Right ventricle myocardium inferior (tissue), 1 donor: ENCODE measurements at regions not wholly inside any gene's neighbourhood (a gene's known extent, or its start where the extent isn't known, plus 50 kb on each side); places are given as distances from the start of the nearest gene placed in this dataset.
"Not testable (repeated sequence)": the region's sequence is repeated elsewhere in the genome, so short reads cannot be mapped to it uniquely, and the experiment has no call there.

Source experiments
- ATAC-seq: fragments of 200-7000 bp; cut with Tn5 transposase; one replicate; pipeline ENCODE4 v1.9.1; 2020; ENCODE audit warnings: mild to moderate bottlenecking, moderate library complexity
- DNase-seq: peaks from one replicate; pipeline ENCODE4 v3.0.0; 2021; ENCODE audit errors: missing footprints
- intact Hi-C: fragments of 100-400 bp; cut with DNase I; formaldehyde crosslinking; loops from one replicate; pipeline ENCODE4 v1.11.0; 2022
- donor health status: DM: no; HTN: yes; CAD: no; lungs with severe emphysema.

GRCh38 chr15:78708713-78709260 is 67.8 kb upstream of the CHRNB4 start:
- no peak for ATAC-seq
- intact Hi-C loops, result loop anchor here (1.0 kb wide), 2 partner anchors 70 to 90 kb away; no protein-coding TSS in a partner anchor
- DNase-seq, result no peak

- DNase-seq, intact Hi-C loops: not testable (repeated sequence)
Observed at GRCh38 chr15:78706481-78707235, 65.6 kb upstream of the CHRNB4 start.

GRCh38 chr15:78703334-78704056 is 62.5 kb upstream of the CHRNB4 start:
- intact Hi-C loops, result not testable (repeated sequence)

More at GRCh38 chr15:78706481-78707235, 65.6 kb upstream of the CHRNB4 start:
- not testable (repeated sequence) for ATAC-seq

GRCh38 chr15:78702609-78703333 is 61.8 kb upstream of the CHRNB4 start:
- intact Hi-C loops, result no loop called here
- DNase-seq (no peak), ATAC-seq (no peak)

More at GRCh38 chr15:78703334-78704056, 62.5 kb upstream of the CHRNB4 start:
- not testable (repeated sequence) for ATAC-seq, DNase-seq

GRCh38 chr15:78697449-78697848 is 56.4 kb upstream of the CHRNB4 start:
- DNase-seq (no peak), ATAC-seq (no peak)
- intact Hi-C loops, result loop anchor here (10.0 kb wide), 1 partner anchor 63 kb away; no protein-coding TSS in a partner anchor

- DNase-seq (no peak), ATAC-seq (no peak)
- intact Hi-C loops, result loop anchor here (10.0 kb wide), 1 partner anchor 62 kb away; no protein-coding TSS in a partner anchor
Observed at GRCh38 chr15:78696436-78696835, 55.4 kb upstream of the CHRNB4 start.

- ATAC-seq (peak; percentile 62), DNase-seq (no peak)
- intact Hi-C loops, result loop anchor here (10.0 kb wide), 1 partner anchor 61 kb away; no protein-coding TSS in a partner anchor
Observed at GRCh38 chr15:78695854-78696253, 54.8 kb upstream of the CHRNB4 start.

GRCh38 chr15:78695046-78695671 is 54.1 kb upstream of the CHRNB4 start:
- ATAC-seq (no peak), DNase-seq (no peak)
- intact Hi-C loops, result loop anchor here (10.0 kb wide), 1 partner anchor 60 kb away; no protein-coding TSS in a partner anchor

GRCh38 chr15:78691851-78692421 is 50.9 kb upstream of the CHRNB4 start:
- no peak for ATAC-seq
- no peak for DNase-seq
- intact Hi-C loops, result loop anchor here (10.0 kb wide), 1 partner anchor 57 kb away; no protein-coding TSS in a partner anchor

- intact Hi-C loops, result loop anchor here (10.0 kb wide), 1 partner anchor 57 kb away; no protein-coding TSS in a partner anchor
- DNase-seq (no peak), ATAC-seq (no peak)
Observed at GRCh38 chr15:78691167-78691850, 50.3 kb upstream of the CHRNB4 start.
